ENCODE measurements at regions not wholly inside any gene's neighbourhood (a gene's known extent, or its start where the extent isn't known, plus 50 kb on each side); places are given as distances from the start of the nearest gene placed in this dataset.

DNA sequence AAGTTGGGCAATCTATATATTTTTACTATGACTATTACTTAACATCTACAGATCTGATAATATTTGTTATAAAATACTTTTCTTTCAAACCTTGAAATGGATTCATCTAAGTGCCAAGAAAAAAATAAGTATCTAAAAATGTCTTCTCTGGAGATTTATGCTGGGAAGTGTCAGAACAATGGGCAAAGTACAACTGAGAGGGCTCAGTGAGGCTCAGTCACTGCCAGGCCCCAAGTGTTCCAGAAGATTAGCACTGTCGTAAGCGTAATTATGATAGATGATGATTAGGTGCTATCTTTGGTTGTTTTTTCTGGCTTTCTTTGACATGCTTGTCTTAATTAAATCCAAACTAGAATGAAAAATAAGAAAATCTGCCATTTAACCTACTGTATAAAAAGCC, 72.2 kb upstream of the ADAMTS19 start:
- intact Hi-C loops (cut with DNase I), result no loop called here
- no peak for DNase-seq (ENCODE audit: low spot score in 2 of 2)
- TF ChIP-seq, protein P1, sequence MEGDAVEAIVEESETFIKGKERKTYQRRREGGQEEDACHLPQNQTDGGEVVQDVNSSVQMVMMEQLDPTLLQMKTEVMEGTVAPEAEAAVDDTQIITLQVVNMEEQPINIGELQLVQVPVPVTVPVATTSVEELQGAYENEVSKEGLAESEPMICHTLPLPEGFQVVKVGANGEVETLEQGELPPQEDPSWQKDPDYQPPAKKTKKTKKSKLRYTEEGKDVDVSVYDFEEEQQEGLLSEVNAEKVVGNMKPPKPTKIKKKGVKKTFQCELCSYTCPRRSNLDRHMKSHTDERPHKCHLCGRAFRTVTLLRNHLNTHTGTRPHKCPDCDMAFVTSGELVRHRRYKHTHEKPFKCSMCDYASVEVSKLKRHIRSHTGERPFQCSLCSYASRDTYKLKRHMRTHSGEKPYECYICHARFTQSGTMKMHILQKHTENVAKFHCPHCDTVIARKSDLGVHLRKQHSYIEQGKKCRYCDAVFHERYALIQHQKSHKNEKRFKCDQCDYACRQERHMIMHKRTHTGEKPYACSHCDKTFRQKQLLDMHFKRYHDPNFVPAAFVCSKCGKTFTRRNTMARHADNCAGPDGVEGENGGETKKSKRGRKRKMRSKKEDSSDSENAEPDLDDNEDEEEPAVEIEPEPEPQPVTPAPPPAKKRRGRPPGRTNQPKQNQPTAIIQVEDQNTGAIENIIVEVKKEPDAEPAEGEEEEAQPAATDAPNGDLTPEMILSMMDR (IDR thresholded peaks at IDR 0.05), result no peak
- no peak overlapping the region for H3K27ac ChIP-seq
- no peak overlapping the region for H3K4me3 ChIP-seq
- H3K27me3 ChIP-seq, result no peaks in the 10 kb centered on the region
- no peaks in the 10 kb centered on the region for H3K9me3 ChIP-seq
- H3K36me3 ChIP-seq, result no peaks in the 10 kb centered on the region
- H3K4me1 ChIP-seq, result no peaks in the 10 kb centered on the region

DNA sequence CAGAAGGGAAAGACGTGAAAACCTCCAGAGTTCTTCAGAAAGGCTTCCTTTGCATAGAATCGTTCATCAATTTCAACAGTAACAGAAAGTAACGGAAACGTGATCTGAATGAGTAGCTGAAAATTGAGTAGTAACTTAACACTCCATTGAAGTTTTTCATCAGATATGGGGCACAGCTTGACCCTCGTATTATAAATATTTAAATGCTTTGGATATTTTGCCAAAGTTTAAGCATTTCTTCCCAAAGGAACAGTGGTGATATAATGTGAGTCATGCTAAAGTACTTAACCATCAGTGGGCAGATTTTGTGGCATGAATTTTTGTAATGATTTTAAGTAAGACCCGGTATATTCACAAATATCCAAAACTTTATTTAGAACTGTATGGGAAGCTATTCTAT, 67.4 kb upstream of the ADAMTS19 start:
- intact Hi-C loops (cut with DNase I), result no loop called here
- H3K4me1 ChIP-seq, result no peaks in the 10 kb centered on the region
- H3K36me3 ChIP-seq, result no peaks in the 10 kb centered on the region
- no peak overlapping the region for H3K4me3 ChIP-seq
- H3K27me3 ChIP-seq, result no peaks in the 10 kb centered on the region
- no peak overlapping the region for H3K27ac ChIP-seq
- H3K9me3 ChIP-seq, result no peaks in the 10 kb centered on the region
- no peak for DNase-seq (ENCODE audit: low spot score in 2 of 2)
- TF ChIP-seq, protein P1 (IDR thresholded peaks at IDR 0.05), result no peak

DNA sequence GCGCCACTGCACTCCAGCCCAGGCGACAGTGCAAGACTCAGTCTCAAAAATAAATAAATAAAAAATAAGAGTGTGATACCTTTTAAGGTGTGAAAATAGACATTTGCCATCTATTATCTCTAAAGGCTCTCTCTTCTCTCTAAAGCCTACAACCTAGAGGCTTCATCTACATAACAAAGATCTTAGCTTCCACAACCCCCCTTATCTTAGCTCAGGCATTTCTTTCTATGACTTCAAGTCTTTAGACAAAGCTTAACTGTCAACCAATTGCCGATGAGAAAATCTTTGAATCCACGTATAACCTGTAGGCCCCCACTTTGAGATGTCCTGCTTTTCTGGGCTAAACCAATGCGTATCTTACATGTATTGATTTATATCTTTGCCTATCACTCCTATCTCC, 64.9 kb upstream of the ADAMTS19 start:
- intact Hi-C loops (cut with DNase I), result no loop called here
- H3K4me3 ChIP-seq, result no peak overlapping the region
- H3K27me3 ChIP-seq, result no peaks in the 10 kb centered on the region
- TF ChIP-seq, protein P1 (IDR thresholded peaks at IDR 0.05), result no peak
- H3K36me3 ChIP-seq, result no peaks in the 10 kb centered on the region
- no peaks in the 10 kb centered on the region for H3K9me3 ChIP-seq
- H3K4me1 ChIP-seq, result no peaks in the 10 kb centered on the region
- DNase-seq (ENCODE audit: low spot score in 2 of 2), result no peak
- no peak overlapping the region for H3K27ac ChIP-seq

DNA sequence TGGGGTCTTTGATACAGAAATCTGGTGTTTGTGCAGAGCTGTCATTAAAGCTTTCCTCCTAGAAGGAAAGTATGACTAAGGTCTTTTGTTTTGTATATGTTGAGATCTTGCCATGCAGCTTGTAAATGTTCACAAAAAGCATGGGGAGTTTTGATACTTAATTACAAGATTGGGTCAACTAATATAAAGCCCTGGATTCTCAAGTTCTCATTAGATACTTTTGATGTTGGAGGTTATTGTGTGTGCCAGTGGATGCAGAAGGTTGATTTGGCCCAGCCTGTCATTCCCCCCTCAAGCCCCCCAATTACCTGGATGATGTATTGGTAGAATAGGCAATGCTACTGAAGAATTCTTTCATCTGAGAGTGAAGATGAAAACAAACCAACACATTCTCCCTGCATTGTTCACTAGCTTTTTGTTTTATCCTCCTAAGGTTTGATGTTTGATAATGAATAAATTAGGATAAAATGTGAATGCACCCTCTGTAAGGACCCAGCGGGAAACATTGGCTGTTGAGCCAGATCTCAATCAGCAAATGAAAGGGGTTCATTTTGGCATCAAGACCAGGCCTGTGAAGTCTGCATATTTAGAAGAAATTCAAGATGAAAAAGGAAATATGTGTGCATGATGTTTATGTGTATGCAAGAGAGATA, 61.9 kb upstream of the ADAMTS19 start:
- Histone ChIP-seq H3K4me1 (no peaks in the 10 kb centered on the region), H3K27me3 (no peaks in the 10 kb centered on the region), H3K4me3 (no peak overlapping the region), H3K9me3 (no peaks in the 10 kb centered on the region), H3K27ac (no peak overlapping the region), H3K36me3 (no peaks in the 10 kb centered on the region)
- intact Hi-C loops (cut with DNase I), result no loop called here
- TF ChIP-seq, protein P1 (IDR thresholded peaks at IDR 0.05), result no peak
- no peak for DNase-seq (ENCODE audit: low spot score in 2 of 2)

DNA sequence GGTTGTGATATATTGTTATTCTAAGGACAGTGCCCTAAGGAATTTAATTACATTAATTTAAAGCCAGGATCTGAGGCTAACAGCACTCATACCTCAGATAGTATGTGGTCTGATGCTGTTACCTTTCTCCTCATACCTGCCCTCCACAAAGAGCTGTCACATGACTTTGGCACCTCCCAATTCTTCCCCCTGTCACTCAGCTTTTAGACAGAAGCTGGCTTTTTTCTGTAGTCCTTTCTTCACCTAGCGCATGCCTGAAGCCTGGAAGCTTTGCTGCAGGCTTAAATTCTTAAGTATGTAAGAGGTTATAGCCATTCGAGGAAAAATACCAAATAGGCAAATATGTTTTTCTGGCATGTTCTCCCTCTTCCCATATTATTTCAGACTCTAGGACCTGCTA, 61.0 kb upstream of the ADAMTS19 start:
- Histone ChIP-seq H3K27me3 (no peaks in the 10 kb centered on the region), H3K4me1 (no peaks in the 10 kb centered on the region), H3K27ac (no peak overlapping the region), H3K36me3 (no peaks in the 10 kb centered on the region), H3K9me3 (no peaks in the 10 kb centered on the region), H3K4me3 (no peak overlapping the region)
- intact Hi-C loops (cut with DNase I), result no loop called here
- DNase-seq (ENCODE audit: low spot score in 2 of 2), result no peak
- TF ChIP-seq, protein P1 (IDR thresholded peaks at IDR 0.05), result no peak
